AG04449 (cell line): ENCODE measurements at regions not wholly inside any gene's neighbourhood (a gene's known extent, or its start where the extent isn't known, plus 50 kb on each side); places are given as distances from the start of the nearest gene placed in this dataset.

Experiments
- CTCF ChIA-PET: fragments of 350-600 bp; formaldehyde crosslinking; extraction: SDS; loops from one replicate; lab custom pipeline; 2021; ENCODE audit warnings: antibody characterized with exemption; lab: Yijun Ruan, JAX
- POLR2A ChIA-PET: fragments of 400-600, 350-600 bp; formaldehyde crosslinking; extraction: SDS; loops from one replicate; lab custom pipeline; 2020; ENCODE audit warnings: antibody characterized with exemption, inconsistent platforms; lab: Yijun Ruan, JAX
- DNase-seq: peaks from one replicate; pipeline ENCODE4 v3.0.0-alpha.2; 2010; ENCODE audit warnings: low read depth, low spot score
- H3K4me3 ChIP-seq: 2 replicates; pipeline ENCODE4 v1.5.1; 2011; ENCODE audit warnings: low read depth, mild to moderate bottlenecking, control low read depth, low read length
- CTCF ChIP-seq: IDR thresholded peaks from one replicate; pipeline ENCODE4 v1.5.1; 2011; ENCODE audit warnings: mild to moderate bottlenecking, moderate library complexity, low read length, control low read depth, inconsistent platforms; ENCODE audit not compliant: insufficient read depth; ENCODE audit errors: missing control alignments

- no peak for DNase-seq
- TF ChIP-seq CTCF: peak; percentile 46
- no peak overlapping the region for H3K4me3 ChIP-seq
- POLR2A ChIA-PET: no interaction called here
- CTCF ChIA-PET: interaction anchor here (1.0 to 1.4 kb wide), 4 partner anchors 9 to 13 kb away, joined by 3 to 7 read pairs (median 4); no protein-coding TSS in a partner anchor
Observed at GRCh38 chr12:58176296-58176869, 235.0 kb downstream of the ATP23 start.

GRCh38 chr12:58177366-58177765 is 236.0 kb downstream of the ATP23 start:
- ChIA-PET CTCF (interaction anchor here (1.2 kb wide), 1 partner anchor 12 kb away, joined by 7 read pairs; no protein-coding TSS in a partner anchor), POLR2A (no interaction called here)
- TF ChIP-seq CTCF: no peak
- no peak for DNase-seq
- H3K4me3 ChIP-seq: no peak overlapping the region

GRCh38 chr12:58184212-58184611 is 242.8 kb downstream of the ATP23 start:
- ChIA-PET POLR2A (no interaction called here), CTCF (no interaction called here)
- no peak for TF ChIP-seq CTCF
- DNase-seq: no peak
- no peak overlapping the region for H3K4me3 ChIP-seq

GRCh38 chr12:58186401-58186800 is 245.0 kb downstream of the ATP23 start:
- TF ChIP-seq CTCF: no peak
- DNase-seq: no peak
- H3K4me3 ChIP-seq: no peak overlapping the region
- POLR2A ChIA-PET: no interaction called here
- CTCF ChIA-PET: interaction anchor here (1.1 kb wide), 1 partner anchor 10 kb away, joined by 4 read pairs; no protein-coding TSS in a partner anchor

- TF ChIP-seq CTCF: no peak
- ChIA-PET CTCF (interaction anchor here (1.1 kb wide), 1 partner anchor 10 kb away, joined by 4 read pairs; no protein-coding TSS in a partner anchor), POLR2A (no interaction called here)
- DNase-seq: no peak
- no peak overlapping the region for H3K4me3 ChIP-seq
Observed at GRCh38 chr12:58186914-58187313, 245.5 kb downstream of the ATP23 start.

- no peak for TF ChIP-seq CTCF
- ChIA-PET CTCF (interaction anchor here (0.7 to 1.4 kb wide), 3 partner anchors 10 to 14 kb away, joined by 3 to 7 read pairs (median 4); no protein-coding TSS in a partner anchor), POLR2A (no interaction called here)
- DNase-seq: no peak
- H3K4me3 ChIP-seq: no peak overlapping the region
Observed at GRCh38 chr12:58189030-58189429, 247.7 kb downstream of the ATP23 start.
